ENCODE measurements at regions not wholly inside any gene's neighbourhood (a gene's known extent, or its start where the extent isn't known, plus 50 kb on each side); places are given as distances from the start of the nearest gene placed in this dataset.

GRCh38 chr20:56897318-56897957, 268.3 kb downstream of the TFAP2C start:
- TF ChIP-seq CTCF (IDR thresholded peaks at IDR 0.05) (no peak), ZFX (IDR thresholded peaks at IDR 0.05; ENCODE audit: borderline replicate concordance) (no peak)

Measured in 22Rv1 (cell line).